GM12864 (cell line): ENCODE measurements at regions not wholly inside any gene's neighbourhood (a gene's known extent, or its start where the extent isn't known, plus 50 kb on each side); places are given as distances from the start of the nearest gene placed in this dataset.

Experiments
- DNase-seq: peaks from one replicate; pipeline ENCODE4 v3.0.0-alpha.2; 2011; ENCODE audit warnings: low read depth
- H3K4me3 ChIP-seq: 2 replicates; pipeline ENCODE4 v1.5.1; 2011; ENCODE audit warnings: mild to moderate bottlenecking, low read depth, low read length, control low read depth
- TF ChIP-seq, protein P1 (sequence below): IDR thresholded peaks from 2 replicates; pipeline ENCODE4 v1.5.1; 2011; ENCODE audit warnings: low read depth, mild to moderate bottlenecking, moderate library complexity, low read length, control low read depth, inconsistent platforms; ENCODE audit errors: missing control alignments

DNA sequence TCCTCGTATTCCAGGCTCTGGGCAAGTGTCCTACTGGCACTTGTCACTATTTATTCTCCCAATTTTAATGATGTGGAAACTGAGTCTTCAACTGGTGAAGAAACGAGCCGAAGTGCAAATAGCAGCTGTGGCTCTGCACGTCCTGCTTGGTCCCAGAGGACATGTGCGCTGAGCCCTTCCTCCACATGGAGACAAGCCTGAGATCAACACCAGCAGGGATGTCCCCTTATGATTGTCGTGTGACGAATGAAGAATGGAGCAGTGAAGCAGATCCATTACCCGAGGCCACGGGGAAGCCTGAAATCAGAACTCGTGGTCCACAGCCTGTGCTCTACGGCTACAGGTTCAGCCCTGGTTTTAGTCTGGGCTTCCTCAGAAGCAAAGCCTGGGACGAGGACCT is 61.0 kb downstream of the FOXL1 start:
- TF ChIP-seq, protein P1, sequence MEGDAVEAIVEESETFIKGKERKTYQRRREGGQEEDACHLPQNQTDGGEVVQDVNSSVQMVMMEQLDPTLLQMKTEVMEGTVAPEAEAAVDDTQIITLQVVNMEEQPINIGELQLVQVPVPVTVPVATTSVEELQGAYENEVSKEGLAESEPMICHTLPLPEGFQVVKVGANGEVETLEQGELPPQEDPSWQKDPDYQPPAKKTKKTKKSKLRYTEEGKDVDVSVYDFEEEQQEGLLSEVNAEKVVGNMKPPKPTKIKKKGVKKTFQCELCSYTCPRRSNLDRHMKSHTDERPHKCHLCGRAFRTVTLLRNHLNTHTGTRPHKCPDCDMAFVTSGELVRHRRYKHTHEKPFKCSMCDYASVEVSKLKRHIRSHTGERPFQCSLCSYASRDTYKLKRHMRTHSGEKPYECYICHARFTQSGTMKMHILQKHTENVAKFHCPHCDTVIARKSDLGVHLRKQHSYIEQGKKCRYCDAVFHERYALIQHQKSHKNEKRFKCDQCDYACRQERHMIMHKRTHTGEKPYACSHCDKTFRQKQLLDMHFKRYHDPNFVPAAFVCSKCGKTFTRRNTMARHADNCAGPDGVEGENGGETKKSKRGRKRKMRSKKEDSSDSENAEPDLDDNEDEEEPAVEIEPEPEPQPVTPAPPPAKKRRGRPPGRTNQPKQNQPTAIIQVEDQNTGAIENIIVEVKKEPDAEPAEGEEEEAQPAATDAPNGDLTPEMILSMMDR = no peak
- DNase-seq = no peak
- H3K4me3 ChIP-seq = no peak overlapping the region

DNA sequence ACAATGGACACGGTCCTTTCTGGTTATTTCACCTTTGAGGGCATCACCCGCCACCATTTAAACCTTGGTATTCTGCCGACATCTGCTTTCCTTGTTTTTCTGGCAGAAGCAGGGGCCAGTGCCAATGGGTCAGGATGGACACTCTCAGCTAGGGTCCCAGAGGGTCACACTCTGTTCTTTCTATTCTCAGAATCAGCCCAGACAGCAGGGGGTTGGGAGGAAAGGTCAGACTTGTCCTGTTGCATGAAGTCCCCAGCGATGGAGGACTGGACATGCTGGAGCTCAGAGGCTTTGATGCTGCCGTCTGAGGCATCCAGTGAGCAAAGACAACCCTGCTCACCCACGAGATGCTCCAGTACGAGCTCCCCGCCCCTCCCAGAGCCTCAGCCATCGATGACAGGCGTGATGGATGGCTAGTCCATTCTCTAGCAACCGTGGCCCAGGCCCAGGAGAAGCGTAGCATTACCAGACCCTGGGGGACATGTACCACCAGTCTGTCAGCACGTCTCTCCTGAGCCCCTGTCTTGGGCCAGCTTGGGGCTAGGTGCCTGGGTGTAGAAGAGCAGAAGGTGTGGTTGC is 62.0 kb downstream of the FOXL1 start:
- H3K4me3 ChIP-seq = no peak overlapping the region
- TF ChIP-seq, protein P1 = no peak
- no peak for DNase-seq

DNA sequence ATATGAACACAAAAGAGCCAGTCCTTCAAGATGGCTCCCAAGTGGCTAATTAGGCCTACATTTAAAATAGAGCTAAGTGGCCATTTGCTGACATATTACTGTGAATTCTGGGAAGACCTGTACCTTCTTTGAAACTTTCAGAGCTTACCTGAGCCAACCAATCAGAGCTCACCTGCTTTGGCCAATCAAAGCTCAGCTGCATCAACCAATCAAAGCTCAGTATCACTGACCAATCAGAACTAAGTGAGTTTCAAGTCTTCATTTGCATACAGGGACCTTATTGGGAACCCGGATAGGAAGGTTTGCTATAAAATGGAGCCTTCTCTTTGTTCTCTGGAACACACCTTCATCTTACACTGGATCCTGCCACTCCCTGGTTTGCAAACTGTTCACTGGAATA is 63.7 kb downstream of the FOXL1 start:
- DNase-seq = no peak
- H3K4me3 ChIP-seq = no peak overlapping the region
- TF ChIP-seq, protein P1 = no peak

DNA sequence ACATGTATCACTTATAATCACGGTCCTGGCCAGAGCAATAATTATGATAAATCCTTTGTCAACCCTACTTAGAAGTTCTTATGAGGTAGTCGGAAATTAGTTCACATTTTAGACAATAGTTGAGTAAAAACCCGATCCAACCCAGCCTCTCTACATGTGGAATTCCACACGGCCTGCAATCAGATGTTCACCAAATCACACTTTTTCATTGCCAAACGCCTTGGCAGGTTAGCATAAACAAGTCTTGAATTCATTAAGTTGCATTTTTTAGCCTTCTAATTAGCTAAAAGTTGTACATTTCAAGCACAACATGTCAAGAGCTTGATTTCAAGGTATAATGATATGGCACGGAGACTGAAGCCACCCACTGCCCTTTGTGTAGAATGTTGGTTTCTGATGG is 65.3 kb downstream of the FOXL1 start:
- TF ChIP-seq, protein P1 = no peak
- no peak for DNase-seq
- no peak overlapping the region for H3K4me3 ChIP-seq

DNA sequence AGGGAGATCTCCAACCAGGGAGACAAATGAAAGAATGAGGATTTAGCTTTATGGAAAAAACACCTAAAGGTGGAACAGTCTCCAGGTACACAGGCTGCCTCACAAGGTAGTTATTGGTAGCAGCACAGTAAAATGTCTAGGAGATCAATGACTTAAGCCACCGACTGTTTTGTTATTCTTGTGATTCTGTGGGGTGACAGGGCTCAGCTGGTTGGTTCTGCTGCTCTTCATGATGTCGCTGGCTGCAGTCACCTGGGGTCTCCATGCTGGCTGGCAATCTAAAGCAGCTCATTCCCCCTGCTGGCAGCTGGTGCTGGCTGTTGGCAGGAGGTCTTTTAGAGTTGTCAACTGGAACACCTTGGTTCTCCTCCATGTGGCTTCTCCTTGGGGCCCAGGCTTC is 69.2 kb downstream of the FOXL1 start:
- no peak overlapping the region for H3K4me3 ChIP-seq
- TF ChIP-seq, protein P1 = no peak
- DNase-seq = no peak

DNA sequence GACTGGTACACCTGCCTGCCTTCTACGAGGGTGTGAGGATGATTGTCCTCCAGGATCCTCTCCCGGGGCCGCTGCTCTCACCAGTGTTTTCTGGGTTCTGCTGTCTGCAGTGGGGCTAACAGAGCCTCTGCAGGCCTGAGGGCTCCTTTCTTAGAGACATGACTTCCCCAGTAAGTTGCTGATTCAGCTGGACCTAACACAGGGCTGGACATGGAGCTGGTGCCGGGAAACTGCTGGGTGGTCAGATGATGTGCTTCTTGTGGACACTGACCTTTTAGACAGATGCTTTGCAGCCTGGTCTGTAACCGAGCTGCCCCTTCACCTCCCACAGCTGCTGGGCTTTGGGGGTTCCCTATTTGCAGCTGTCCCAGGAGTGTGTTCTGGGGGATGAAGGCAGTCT is 71.5 kb downstream of the FOXL1 start:
- TF ChIP-seq, protein P1 = no peak
- no peak for DNase-seq
- H3K4me3 ChIP-seq = no peak overlapping the region

DNA sequence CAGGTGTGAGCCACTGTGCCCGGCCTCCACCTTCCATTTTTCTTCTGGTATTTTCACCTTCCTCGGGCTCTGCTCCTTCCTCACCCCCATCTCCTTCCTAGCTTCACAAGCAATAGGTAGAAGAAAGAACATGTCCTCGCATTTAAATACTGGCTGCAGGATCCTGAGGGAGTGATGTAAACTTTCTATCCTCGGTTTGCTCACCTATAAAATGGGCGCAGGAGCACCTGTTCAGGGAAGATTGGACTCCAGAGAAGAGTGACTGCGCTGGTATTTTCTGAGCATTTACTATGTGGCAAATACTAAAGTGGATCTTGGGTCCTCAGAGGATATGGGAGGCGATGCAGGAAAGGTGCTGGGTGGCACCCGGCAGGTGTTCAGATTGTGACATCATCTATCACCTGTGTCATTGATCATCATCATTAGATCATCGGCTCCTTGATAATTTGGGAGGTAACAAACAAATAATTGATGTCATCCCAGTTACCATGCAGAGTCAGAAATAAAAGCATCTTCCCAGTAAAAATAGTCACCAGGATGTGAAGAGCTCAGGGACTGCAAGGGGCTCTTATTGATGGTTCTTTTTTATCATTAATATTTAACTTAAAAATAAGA is 72.8 kb downstream of the FOXL1 start:
- H3K4me3 ChIP-seq = no peak overlapping the region
- TF ChIP-seq, protein P1 = no peak
- DNase-seq = no peak
